ENCODE measurements at regions not wholly inside any gene's neighbourhood (a gene's known extent, or its start where the extent isn't known, plus 50 kb on each side); places are given as distances from the start of the nearest gene placed in this dataset.

- TF ChIP-seq, protein P1, sequence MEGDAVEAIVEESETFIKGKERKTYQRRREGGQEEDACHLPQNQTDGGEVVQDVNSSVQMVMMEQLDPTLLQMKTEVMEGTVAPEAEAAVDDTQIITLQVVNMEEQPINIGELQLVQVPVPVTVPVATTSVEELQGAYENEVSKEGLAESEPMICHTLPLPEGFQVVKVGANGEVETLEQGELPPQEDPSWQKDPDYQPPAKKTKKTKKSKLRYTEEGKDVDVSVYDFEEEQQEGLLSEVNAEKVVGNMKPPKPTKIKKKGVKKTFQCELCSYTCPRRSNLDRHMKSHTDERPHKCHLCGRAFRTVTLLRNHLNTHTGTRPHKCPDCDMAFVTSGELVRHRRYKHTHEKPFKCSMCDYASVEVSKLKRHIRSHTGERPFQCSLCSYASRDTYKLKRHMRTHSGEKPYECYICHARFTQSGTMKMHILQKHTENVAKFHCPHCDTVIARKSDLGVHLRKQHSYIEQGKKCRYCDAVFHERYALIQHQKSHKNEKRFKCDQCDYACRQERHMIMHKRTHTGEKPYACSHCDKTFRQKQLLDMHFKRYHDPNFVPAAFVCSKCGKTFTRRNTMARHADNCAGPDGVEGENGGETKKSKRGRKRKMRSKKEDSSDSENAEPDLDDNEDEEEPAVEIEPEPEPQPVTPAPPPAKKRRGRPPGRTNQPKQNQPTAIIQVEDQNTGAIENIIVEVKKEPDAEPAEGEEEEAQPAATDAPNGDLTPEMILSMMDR (conservative IDR thresholded peaks at IDR 0.05; ENCODE audit: low read length), result no peak
- TF ChIP-seq EZH2phosphoT487 (IDR thresholded peaks at IDR 0.05; ENCODE audit: borderline replicate concordance), result no peak
Measured at GRCh38 chr7:16007911-16008310, 321.4 kb upstream of the MEOX2 start.
